OCI-LY1 (cell line): ENCODE measurements at regions not wholly inside any gene's neighbourhood (a gene's known extent, or its start where the extent isn't known, plus 50 kb on each side); places are given as distances from the start of the nearest gene placed in this dataset.

Experiments used
- EZH2 ChIP-seq: fragments of 200-600 bp; sonication (generic), shearing (Covaris generic); IDR thresholded peaks from 2 replicates; pipeline ENCODE4 v1.8.0; 2017; ENCODE audit warnings: borderline replicate concordance, mixed run types, mild to moderate bottlenecking, antibody characterized with exemption, low read length, moderate library complexity, mixed read lengths
- TF ChIP-seq, protein P1 (sequence below): fragments of 200-600 bp; sonication (generic), shearing (Covaris generic); IDR thresholded peaks from 2 replicates; pipeline ENCODE4 v1.5.1; 2017; ENCODE audit warnings: mild to moderate bottlenecking, antibody characterized with exemption, low read length, moderate library complexity, mixed read lengths

DNA sequence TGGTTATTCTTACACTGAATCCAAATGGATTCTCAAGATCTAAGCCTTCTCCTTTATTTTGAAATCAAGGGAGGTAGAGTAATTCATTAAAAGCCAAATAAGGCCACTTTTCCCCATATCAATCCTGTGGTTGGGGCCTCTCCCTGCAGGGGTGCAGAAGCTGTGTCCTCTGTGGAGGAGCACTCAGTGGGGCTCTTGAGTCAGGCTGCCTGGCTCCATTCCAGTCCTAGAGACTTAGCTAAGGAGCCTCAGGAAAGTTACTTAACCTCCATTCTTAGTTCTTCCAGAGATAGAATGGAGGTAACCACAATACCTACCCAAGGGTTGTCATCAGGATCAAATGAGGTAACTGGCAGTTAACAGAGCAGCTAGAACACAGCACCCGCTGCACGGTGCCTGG is 564.3 kb downstream of the CMPK2 start:
- TF ChIP-seq, protein P1, sequence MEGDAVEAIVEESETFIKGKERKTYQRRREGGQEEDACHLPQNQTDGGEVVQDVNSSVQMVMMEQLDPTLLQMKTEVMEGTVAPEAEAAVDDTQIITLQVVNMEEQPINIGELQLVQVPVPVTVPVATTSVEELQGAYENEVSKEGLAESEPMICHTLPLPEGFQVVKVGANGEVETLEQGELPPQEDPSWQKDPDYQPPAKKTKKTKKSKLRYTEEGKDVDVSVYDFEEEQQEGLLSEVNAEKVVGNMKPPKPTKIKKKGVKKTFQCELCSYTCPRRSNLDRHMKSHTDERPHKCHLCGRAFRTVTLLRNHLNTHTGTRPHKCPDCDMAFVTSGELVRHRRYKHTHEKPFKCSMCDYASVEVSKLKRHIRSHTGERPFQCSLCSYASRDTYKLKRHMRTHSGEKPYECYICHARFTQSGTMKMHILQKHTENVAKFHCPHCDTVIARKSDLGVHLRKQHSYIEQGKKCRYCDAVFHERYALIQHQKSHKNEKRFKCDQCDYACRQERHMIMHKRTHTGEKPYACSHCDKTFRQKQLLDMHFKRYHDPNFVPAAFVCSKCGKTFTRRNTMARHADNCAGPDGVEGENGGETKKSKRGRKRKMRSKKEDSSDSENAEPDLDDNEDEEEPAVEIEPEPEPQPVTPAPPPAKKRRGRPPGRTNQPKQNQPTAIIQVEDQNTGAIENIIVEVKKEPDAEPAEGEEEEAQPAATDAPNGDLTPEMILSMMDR, result no peak
- TF ChIP-seq EZH2, result no peak
